Chondrocyte (in vitro differentiated cells): ENCODE measurements at regions not wholly inside any gene's neighbourhood (a gene's known extent, or its start where the extent isn't known, plus 50 kb on each side); places are given as distances from the start of the nearest gene placed in this dataset.
"Not testable (repeated sequence)": the region's sequence is repeated elsewhere in the genome, so short reads cannot be mapped to it uniquely, and the experiment has no call there.

Experiments used
- DNase-seq: peaks from one replicate; pipeline ENCODE4 v3.0.0; 2021; ENCODE audit warnings: mixed read lengths, low spot score
- H3K27ac Mint-ChIP-seq: one replicate; pipeline ENCODE4 v1.8.0; 2021; ENCODE audit warnings: mild to moderate bottlenecking, moderate library complexity, mixed read lengths; ENCODE audit not compliant: unreplicated experiment
- H3K27me3 Mint-ChIP-seq: 2 replicates; pipeline ENCODE4 v1.8.0; 2021; ENCODE audit warnings: low read depth, mixed read lengths
- H3K36me3 Mint-ChIP-seq: 2 replicates; pipeline ENCODE4 v1.8.0; 2021; ENCODE audit warnings: low read depth, mixed read lengths
- H3K4me1 Mint-ChIP-seq: 2 replicates; pipeline ENCODE4 v1.8.0; 2021; ENCODE audit warnings: low read depth, mild to moderate bottlenecking, mixed read lengths
- H3K4me3 Mint-ChIP-seq: one replicate; pipeline ENCODE4 v1.8.0; 2021; ENCODE audit warnings: mild to moderate bottlenecking, moderate library complexity, mixed read lengths; ENCODE audit not compliant: unreplicated experiment
- H3K9me3 Mint-ChIP-seq: 2 replicates; pipeline ENCODE4 v1.8.0; 2021; ENCODE audit warnings: low read depth, mixed read lengths
- TF ChIP-seq, protein P1 (sequence below): fragments of 200-600 bp; sonication (generic); IDR thresholded peaks from 2 replicates; pipeline ENCODE4 v1.5.0; 2021; ENCODE audit warnings: antibody characterized with exemption, mild to moderate bottlenecking, moderate library complexity

DNA sequence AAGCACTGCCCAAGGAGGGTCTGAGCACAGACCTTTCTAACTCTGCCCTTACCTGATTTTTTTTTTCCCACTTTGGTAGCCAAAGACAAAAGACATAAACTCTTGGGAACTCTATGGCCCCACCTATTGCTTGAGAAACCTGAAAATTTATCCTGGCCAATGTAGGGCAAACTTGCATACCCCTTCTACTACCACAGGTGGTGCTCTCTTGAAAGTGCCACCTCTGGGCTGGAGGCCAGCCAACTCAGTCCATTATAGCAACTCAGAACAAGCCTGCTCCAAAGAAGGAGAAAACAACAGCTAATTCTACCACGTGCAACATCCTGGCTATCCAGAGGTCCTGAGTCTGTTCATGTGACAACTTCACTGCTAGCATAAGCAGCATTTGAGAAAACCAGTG, 55.7 kb upstream of the ABCD2 start:
- DNase-seq = no peak
- H3K27ac Mint-ChIP-seq = no peak overlapping the region
- peaks cover 27% of the 10 kb centered on the region for H3K9me3 Mint-ChIP-seq
- TF ChIP-seq, protein P1, sequence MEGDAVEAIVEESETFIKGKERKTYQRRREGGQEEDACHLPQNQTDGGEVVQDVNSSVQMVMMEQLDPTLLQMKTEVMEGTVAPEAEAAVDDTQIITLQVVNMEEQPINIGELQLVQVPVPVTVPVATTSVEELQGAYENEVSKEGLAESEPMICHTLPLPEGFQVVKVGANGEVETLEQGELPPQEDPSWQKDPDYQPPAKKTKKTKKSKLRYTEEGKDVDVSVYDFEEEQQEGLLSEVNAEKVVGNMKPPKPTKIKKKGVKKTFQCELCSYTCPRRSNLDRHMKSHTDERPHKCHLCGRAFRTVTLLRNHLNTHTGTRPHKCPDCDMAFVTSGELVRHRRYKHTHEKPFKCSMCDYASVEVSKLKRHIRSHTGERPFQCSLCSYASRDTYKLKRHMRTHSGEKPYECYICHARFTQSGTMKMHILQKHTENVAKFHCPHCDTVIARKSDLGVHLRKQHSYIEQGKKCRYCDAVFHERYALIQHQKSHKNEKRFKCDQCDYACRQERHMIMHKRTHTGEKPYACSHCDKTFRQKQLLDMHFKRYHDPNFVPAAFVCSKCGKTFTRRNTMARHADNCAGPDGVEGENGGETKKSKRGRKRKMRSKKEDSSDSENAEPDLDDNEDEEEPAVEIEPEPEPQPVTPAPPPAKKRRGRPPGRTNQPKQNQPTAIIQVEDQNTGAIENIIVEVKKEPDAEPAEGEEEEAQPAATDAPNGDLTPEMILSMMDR = no peak
- peaks cover under 1% of the 10 kb centered on the region for H3K36me3 Mint-ChIP-seq
- H3K27me3 Mint-ChIP-seq = peaks cover 11% of the 10 kb centered on the region
- H3K4me1 Mint-ChIP-seq = no peaks in the 10 kb centered on the region
- no peak overlapping the region for H3K4me3 Mint-ChIP-seq

DNA sequence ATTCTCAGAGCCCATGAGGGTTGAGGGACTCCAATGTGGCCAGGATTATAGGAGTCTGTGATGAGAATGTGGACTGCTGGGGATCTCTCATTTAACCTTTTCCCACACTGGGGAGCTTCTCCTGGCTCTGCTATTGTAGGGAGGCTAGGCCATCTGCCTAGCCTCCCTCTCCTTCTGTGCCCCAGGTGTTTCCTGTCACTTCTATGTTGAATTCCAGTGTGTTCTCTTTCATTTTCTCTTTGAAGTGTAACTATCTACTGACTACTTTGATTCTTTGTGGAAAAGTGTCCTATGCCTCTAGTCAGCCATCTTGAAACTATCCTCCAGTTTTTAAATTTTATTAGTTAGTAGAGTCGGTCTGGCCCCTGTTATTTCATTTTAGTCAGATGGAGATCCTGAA, 53.4 kb upstream of the ABCD2 start:
- peaks cover 22% of the 10 kb centered on the region for H3K9me3 Mint-ChIP-seq

DNA sequence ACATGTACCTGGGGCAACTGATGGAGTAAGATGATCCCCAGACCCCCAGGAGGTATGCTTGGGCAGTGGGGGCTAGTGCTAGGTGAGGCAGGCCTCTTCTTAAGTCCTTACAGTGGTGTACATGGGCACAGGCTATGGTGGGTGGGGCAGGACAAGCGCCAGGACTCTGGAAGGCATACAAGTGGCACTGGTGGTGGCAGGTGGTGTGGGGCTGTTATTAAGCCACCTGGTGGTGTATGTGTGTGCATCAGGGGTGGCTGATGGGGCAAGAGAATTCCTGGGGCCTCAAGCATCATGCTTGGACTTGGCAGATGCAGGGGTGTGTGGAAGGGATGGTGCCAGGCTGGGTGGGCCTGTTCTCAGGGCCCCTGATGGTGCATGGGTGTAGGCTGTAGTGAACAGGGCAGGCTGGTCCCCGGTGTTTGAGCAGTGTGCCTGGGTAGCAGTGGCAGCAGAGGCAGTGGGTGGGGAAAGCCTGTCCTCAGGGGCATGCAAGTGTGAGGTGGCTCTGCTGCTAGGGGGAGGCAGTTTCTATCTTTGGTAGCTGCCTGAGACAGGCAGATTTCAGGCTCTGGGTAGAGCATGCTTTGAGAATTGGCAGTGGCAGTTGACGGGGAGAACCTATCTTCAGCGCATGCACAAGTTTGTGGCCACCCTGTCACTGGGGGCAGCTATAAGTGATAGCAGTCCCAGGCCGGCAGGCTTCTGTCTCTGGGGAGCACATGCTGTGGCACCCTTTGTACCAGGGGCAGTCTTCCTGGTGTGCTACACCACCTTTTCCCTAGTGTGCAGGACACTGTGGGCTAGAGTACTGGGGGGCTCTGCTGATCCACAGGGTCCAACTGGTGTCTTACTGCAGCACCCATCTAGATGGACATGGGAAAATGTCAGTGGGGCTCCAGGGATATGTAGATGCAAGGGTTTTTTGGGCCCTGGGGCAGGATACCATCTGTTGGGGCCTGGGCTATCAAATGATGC, 52.6 kb upstream of the ABCD2 start:
- no peak overlapping the region for H3K4me3 Mint-ChIP-seq
- H3K4me1 Mint-ChIP-seq = no peaks in the 10 kb centered on the region
- DNase-seq = no peak
- TF ChIP-seq, protein P1 = no peak
- peaks cover 1% of the 10 kb centered on the region for H3K36me3 Mint-ChIP-seq
- no peak overlapping the region for H3K27ac Mint-ChIP-seq
- peaks cover 3% of the 10 kb centered on the region for H3K27me3 Mint-ChIP-seq
- H3K9me3 Mint-ChIP-seq = peaks cover 22% of the 10 kb centered on the region

More for the DNA sequence above, 53.4 kb upstream of the ABCD2 start:
- no peak overlapping the region for H3K4me3 Mint-ChIP-seq
- H3K4me1 Mint-ChIP-seq = no peaks in the 10 kb centered on the region
- H3K27ac Mint-ChIP-seq = no peak overlapping the region
- peaks cover 1% of the 10 kb centered on the region for H3K36me3 Mint-ChIP-seq
- DNase-seq = no peak
- H3K27me3 Mint-ChIP-seq = peaks cover 8% of the 10 kb centered on the region
- TF ChIP-seq, protein P1 = no peak

DNA sequence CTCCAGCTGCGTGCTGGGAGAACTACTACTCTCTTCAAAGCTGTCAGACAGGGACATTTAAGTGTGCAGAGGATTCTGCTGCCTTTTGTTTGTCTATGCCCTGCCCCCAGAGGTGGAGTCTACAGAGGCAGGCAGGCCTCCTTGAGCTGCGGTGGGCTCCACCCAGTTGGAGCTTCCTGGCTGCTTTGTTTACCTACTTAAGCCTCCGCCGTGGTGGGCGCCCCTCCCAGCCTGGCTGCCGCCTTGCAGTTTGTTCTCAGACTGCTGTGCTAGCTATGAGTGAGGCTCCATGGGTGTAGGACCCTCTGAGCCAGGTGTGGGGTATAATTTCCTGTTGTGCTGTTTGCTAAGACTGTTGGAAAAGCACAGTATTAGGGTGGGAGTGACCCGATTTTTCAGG, 49.9 kb upstream of the ABCD2 start:
- H3K4me1 Mint-ChIP-seq, DNase-seq, H3K36me3 Mint-ChIP-seq, H3K27me3 Mint-ChIP-seq, H3K27ac Mint-ChIP-seq, H3K4me3 Mint-ChIP-seq: not testable (repeated sequence)
- H3K9me3 Mint-ChIP-seq = peaks cover 21% of the 10 kb centered on the region
